ENCODE measurements at regions not wholly inside any gene's neighbourhood (a gene's known extent, or its start where the extent isn't known, plus 50 kb on each side); places are given as distances from the start of the nearest gene placed in this dataset.

GRCh38 chr6:48525849-48526248, 414.9 kb upstream of the PTCHD4 start:
- no peak for TF ChIP-seq CTCF (conservative IDR thresholded peaks at IDR 0.05)
- TF ChIP-seq EZH2 (IDR thresholded peaks at IDR 0.05; ENCODE audit: low read depth): no peak

Measured in PC-9 (cell line).